ENCODE measurements at regions not wholly inside any gene's neighbourhood (a gene's known extent, or its start where the extent isn't known, plus 50 kb on each side); places are given as distances from the start of the nearest gene placed in this dataset.
A peak's percentile ranks its signal among the peaks of the same experiment; 100 is the strongest.
"Not testable (repeated sequence)": the region's sequence is repeated elsewhere in the genome, so short reads cannot be mapped to it uniquely, and the experiment has no call there.

DNA sequence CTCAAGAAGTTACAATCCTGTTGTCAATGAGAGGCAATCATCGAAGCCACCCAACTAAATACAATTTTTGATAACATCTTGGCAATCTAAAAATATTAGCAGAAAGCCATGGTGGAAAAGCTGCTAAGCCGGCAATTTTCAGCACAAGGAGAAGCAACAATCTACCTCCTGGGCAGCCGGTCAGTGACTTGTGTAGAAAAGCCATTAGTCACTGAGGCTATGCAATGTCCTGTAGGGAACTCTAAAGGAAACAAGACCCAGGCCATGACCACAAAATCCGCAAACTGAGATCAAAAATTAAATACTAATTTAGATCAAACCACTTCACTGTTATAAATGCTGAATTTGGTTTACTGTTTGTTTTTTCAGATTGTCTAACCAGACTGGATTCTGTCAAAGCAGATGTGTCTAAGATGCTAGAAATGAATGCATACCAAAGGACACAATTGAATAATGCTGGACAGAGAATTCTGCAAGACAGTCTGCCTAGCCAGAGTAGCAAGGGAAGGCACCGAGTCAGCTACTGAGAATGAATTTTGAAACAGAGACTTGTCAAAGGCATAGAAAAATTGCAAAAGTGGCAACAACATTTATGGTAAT lies 384.8 kb downstream of the PRELID2 start:
- peak; percentile 11 for DNase-seq (ENCODE audit: low read depth)

DNA sequence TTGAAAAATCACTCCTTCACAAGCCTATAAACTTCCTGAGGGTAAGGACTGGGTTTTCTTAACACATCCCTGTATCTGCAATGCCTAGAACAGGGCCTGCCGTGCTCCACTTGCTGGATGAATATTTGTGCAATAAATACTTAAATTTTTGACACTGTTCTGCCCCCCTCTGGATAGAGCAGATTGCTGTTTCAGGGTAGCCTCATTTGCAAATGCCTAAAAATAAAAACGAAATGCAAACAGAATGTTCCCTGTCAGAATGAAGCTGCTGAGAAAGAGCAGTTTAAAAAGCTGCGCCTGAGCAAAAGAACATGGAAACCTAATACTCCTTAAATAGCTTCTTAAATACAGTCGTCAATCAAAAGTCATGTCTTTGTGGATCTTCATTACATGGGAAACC lies 385.3 kb downstream of the PRELID2 start:
- no peak for DNase-seq (ENCODE audit: low read depth)

DNA sequence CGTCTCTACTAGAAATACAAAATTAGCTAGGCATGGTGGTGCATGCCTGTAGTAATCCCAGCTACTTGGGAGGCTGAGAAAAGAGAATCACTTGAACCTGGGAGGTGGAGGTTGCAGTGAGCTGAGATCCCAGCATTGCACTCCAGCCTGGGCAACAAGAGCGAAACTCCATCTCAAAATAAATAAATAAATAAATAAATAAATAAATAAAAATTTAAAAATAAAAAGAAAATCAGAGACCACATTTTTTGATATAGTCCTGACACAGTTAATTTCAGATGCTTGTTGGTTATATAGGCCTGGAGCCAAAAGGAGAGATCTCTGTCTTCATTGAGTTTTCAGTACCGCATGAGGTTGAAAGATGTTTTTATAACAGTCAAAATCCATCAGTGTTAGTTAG lies 388.3 kb downstream of the PRELID2 start:
- DNase-seq (ENCODE audit: low read depth): not testable (repeated sequence)

DNA sequence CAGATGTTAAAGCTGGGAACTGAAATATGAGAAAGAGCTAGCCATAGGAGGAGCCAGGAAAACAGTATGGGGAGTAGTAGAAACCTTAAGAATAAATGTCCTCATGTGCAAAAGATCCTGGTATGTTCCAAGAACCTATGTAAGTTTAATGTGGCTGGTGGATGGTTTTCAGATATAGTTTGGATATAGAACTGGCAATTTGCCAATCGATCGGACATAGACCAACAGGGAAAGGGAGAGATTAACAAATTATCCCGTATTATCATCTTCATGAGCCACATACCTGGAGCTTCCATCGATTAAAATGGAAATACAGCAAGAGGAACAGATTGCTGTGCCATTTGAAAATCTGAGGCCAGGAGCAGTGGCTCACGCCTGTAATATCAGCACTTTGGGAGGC lies 388.7 kb downstream of the PRELID2 start:
- DNase-seq (ENCODE audit: low read depth): no peak

DNA sequence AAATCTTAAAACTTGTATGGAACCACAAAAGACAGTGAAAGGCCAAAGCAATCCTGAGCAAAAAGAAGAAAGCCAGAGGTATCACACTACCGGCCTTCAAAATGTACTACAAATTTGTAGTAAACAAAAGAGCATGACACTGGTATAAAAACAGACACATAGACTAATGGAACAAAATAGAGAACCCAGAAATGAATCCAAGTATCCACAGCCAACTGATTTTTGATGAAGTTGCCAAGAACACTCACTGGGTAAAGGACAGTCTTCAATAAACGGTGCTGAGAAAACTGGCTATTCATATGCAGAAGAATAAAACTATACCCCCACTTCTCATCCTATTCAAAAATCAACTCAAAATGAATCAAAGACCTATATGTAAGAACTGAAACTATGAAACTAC lies 390.1 kb downstream of the PRELID2 start:
- DNase-seq (ENCODE audit: low read depth): no peak

DNA sequence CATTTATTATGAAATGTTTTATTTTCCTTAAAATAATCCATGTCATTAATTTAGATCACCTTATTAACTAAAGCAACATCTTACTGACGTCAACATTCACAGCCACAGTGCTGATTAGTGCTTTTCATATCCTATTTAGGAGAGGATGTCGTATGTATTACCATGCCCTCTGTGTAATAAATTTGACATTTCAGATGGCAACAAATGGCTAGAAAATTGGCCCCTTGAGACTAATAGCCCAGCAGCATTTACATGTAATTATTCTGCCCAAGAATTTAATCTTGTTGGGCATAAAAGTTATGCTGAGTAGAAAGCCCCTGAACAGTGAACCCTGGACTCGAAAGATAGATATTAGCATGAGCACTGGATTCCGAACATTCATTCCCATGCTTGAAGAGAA lies 391.2 kb downstream of the PRELID2 start:
- no peak for DNase-seq (ENCODE audit: low read depth)

DNA sequence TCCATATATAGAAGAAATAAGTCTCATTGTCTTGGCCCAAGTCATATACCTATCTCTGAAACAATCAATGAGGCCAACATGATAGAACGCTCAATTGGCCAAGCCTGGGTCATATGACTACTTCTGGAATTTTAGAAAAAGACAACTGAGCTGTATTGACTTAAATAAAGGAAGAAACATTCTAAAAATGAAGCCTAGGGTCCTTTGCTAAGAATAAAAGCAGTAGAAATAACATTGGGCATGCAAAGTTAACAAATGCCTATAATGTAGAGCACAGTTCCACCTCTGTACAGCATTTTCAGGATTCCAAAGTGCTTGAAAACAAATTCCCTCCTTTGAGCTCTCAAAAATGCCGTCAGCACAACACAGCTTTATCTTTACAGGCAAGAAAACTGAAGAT lies 391.8 kb downstream of the PRELID2 start:
- DNase-seq (ENCODE audit: low read depth): no peak

DNA sequence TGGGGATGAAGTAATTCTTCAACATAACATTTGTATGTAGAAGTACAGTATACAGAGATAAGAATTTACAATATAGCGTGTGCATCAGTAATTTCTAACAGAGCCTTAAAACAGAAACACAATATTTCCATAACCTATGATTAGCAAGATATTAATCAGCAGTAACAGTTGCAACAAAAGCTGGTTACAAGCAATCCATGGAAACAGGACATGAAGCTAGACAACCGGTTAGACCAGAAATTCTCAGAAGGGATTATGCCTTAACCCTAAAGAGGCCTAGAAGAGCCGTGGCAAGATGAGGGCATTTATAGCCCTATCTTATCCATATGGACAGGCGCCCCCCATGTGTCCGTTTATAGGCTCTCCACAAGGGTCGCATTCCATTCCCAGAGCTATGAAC lies 392.5 kb downstream of the PRELID2 start:
- DNase-seq (ENCODE audit: low read depth): not testable (repeated sequence)

DNA sequence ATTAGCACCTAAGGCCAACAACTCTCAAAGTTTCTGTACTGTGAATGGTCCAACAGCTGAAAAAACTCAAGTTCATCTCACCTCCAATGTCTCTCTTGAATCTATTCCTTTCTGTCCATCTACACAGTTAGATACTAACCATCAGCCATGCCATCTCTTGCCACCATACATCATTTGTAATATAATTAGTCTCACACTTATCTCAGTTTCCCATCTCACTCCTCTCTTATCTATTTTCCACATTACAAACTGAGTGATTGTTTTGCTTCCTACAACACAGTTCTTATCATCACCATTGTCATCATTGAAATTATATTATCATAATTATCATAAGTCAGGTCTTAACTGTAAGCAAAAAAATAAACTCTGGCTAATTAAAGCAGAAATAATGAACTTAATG lies 393.9 kb downstream of the PRELID2 start:
- no peak for DNase-seq (ENCODE audit: low read depth)

DNA sequence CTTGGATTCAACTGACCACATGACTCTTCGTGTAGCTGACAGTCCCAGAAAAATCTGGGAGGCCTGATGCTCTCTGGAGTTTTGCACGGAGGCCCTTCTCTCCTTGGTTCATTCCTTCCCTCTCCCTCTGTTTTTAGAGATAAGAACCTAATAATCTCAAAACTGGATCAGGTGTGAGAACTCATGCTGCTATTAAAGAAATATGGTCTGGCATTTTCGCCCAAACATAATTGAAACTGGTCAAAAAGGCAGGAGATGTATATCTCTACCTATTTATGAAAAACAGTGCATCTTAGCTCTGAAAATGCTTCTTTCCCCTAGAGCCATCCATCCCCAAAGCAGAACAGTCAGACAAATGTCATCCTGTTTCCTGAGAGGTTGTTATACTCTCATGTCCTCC lies 397.5 kb downstream of the PRELID2 start:
- no peak for DNase-seq (ENCODE audit: low read depth)

DNA sequence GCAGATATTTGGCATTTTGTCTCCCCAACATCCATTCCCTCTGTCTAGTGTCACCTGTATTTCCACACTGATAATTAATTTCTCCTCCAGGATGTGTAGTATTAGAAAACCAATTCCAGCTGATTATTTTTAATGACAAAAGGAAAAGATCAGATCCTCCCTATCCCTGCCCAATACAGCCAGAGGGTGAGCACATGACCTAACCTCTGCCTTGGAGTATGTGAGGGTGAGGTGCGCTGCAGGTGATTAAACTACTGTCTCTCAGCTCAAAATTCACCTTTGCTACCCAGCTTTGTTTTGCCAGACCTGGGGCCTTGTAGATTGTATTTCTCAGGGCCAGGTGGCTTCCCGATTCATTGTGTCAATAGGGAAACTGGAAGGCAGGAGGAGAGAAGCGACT lies 402.1 kb downstream of the PRELID2 start:
- no peak for DNase-seq (ENCODE audit: low read depth)

DNA sequence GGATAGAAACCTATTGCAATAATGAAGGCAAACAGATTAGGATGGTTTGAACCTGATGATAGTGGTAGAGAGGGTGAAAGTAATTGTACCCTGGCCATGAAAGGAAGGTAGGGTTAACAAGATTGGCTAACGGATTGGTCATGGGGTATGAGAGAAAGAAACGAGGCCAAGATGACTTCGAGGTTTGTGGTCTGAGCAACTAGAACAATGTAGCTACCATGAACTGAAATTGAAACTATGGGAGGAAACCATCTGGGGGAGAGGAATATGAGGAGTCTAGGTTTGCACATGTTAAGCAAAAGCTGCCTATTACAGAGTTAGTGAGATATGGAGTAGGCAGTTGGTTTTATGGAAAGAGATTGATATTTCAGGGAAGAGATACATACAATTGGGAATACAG lies 406.0 kb downstream of the PRELID2 start:
- peak; percentile 14 for DNase-seq (ENCODE audit: low read depth)

DNA sequence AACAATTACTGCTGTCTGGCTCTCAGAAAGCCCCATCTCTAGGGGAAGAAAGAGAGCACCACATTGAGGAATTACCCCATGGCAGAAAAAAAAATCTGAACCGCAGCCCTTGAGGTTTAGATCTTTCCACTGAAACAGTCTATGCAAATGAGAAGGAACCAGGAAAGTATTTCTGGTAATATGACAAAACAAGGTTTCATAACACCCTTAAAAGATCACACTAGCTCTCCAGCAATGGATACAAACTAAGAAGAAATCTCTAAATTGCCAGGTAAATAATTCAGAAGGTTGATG lies 427.1 kb downstream of the PRELID2 start:
- no peak for DNase-seq (ENCODE audit: low read depth)

DNA sequence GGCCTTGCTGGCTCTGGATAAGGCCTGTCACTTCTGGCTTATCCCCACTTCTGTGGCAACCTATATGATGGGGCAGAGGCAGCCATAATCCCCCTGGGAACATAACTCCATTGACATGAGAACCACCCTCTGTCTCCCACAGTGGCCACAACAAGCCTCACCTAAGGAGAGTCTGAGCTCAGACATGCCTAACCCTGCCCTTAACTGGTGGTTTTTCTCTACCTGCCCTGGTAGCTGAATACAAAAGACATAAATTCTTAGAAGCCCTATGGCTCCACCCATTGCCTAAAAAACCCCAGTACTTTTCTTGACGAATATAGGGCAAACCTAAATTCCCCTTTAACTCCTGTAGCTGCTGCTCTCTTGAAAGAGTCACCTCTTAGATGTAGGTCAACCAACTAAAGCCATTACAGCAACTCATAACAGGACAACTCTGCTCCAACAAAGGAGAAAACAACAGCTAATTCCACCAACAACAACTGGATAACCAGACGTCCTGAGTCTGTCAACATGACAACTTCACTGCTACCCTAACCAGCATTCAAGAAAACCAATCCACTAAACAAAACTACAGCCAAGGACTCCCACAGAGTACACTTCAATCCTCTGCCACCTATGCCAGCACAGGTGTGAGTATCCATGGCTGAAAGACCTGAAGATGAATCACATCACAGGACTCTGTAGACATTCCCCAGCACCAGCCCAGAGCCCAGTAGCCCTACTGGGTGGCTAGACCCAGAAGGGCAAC lies 427.7 kb downstream of the PRELID2 start:
- DNase-seq (ENCODE audit: low read depth): no peak

DNA sequence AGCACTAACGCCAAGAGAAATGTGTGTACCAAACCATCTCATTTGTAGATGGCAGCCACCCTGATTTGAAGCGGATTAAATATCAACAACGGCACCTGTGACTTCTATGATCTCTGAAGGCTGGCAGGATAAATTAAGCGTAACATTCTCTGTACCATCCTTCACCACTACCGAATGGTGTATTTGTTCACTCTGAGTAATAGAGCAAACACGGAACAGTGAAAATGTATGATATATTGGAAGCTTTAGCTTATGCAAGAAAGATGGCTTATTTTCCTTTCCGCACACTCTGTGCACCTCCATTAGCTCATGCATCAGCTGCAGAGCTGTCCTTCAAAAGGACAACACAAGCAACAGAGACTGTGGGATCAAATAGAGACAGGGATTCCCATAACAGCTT lies 431.1 kb downstream of the PRELID2 start:
- no peak for DNase-seq (ENCODE audit: low read depth)

DNA sequence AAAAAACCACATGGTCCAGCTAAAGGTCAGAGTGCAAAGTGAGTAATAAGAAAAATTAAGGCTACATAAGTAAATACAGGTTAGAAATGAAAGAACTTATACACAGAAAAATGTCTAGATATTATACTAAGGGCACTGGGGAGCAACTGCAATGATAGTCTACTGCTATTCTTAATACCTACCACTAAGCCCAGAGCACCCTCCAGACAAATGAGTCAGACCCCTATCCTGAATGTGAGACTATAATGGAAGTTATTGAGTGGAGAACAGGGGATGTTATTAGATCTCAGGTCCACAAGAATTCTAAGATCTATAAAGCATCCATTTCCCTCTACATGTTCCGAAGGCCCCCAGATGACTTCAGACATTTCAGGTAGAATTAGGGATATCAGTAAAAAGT lies 438.3 kb downstream of the PRELID2 start:
- peak; percentile 6 for DNase-seq (ENCODE audit: low read depth)

DNA sequence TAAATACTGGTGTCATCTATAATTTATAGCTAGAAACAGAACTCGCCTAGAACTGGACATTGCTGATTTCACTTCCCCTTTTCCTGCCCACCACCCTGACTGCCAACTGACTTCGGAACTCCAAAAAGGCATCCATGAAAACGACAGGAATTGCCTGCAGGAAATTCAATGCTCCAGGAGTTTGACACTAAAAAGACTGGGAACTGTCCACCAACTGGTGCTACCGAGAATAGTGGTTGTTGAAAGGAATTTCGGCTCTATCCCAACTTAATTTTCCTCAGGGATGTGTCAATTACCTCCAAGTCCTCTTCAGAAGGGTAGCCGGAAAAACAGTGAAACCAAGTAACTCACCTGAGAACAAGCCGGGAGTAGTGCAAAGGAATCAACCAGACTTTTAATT lies 440.0 kb downstream of the PRELID2 start:
- DNase-seq (ENCODE audit: low read depth): not testable (repeated sequence)

DNA sequence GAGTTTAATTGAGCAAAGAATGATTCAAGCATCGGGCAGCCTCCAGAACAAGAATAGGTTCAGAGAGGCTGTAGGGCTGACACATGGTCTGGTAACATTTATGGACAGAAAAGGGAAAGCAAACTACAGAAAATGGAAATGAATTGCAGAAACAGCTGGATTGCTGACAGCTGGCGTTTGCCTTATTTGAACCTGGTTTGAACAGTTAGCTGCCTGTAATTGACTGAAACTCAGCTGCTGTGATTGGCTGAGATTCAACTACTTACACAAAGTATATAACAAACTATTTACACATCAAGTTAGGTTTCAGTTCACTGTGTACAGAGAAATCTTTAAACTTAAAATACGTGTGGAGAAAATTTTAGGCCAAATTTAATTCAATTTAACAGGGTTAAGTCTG lies 441.7 kb downstream of the PRELID2 start:
- no peak for DNase-seq (ENCODE audit: low read depth)

DNA sequence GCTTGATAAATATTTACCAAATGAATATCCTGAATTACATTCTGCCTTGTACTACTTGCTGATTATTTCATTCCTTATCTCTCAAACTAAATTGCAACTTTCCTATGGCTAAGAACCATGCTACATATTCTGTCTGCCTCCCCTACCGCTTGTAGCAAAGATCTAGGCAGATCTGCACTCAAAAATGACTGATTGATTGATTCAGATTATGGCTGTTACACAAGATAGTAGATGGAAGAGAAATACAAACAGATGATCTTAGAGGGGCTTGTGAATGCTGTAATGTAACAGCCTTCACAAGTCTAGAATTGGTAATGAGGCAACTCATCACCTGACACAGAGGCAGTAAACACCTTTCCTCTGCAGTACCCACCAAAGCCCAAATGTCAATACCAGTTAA lies 446.1 kb downstream of the PRELID2 start:
- DNase-seq (ENCODE audit: low read depth): no peak

DNA sequence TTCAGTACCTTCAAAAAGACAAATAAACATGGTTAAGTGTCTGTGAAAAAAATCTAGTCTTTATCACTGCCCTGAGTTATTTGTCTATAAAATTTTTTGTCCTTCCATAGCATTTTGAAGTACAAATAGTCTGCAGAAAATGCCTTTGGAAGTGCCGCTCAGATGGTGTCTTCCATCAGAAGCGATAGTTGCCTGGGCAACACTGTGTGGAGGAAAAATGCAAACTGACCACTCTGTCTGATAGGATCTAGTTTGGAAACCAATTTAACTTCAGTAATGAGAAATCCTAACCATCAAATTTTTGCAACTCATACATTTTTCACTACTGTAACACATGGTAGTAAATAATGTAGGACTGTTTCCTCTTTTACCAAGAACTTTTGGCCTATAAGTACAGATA lies 449.9 kb downstream of the PRELID2 start:
- no peak for DNase-seq (ENCODE audit: low read depth)

DNA sequence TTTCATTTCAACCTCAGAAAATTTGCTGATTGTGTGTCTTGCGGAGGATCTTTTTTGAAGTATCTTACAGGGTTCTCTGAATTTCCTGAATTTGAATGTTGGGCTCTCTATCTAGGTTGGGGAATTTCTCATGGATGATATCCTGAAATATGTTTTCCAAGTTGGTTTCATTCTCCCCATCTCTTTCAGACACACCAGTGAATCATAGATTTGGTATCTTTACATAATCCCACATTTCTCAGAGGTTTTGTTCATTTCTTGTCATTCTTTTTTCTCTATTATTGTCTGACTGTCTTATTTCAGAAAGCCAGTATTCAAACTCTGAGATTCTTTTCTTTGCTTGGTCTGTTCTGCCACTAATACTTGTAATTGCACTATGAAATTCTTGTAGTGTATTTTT lies 456.9 kb downstream of the PRELID2 start:
- DNase-seq (ENCODE audit: low read depth): peak; percentile 39

DNA sequence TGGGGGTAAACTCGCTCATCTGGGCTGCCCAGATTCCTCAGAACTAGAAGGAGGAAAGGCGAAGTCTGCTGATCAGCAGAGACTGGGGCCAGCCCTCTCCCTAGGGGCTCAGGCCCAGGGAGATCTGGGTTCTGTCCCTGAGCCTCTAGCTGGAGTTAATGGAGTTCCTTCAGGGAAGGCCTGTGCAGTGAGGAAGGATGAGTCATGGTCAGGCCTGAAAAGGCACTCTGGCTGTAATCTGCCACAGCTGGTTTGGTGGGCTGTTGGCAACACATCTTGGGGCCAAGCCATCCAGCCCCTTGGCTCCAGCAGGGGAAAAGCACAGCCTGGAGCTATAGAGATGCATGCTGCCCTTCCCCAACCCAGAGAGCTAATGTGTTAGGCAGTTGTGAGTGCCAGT lies 459.6 kb downstream of the PRELID2 start:
- no peak for DNase-seq (ENCODE audit: low read depth)

DNA sequence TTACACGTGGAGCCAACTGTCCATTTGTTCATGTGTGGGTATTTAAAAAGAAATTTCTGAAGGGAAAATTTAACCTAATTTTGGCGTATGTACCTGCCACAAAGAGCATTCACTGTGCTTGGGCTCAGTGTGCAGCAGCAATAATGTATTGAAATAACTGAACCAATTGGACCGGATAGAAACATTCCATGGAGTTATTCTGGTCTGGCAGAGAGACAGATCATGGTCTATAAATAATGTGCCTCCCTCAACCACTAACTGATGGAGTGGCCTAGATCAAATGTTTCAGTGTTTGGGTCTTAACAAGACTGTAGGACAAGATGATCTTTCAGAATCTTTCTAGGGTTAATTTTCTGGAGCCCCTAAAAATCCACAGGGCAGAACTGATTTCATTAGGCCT lies 469.7 kb downstream of the PRELID2 start:
- DNase-seq (ENCODE audit: low read depth): no peak

DNA sequence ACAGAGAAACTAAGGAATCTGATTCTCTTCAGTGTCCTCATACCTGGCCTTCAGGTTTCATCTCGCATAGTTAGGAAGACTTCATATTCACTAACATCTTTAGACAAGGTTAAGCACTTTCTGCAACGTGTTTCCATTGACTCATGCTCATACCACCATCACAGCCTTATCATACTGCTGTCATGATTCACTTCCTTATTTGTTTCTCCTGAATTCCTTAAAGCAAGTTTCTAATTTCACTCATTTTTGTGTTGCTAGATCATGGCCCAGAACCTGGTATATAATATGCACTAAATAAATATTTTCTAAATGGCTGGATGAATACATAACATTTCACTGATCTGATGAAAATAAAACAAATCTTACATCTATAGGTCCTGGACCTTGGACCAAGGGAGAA lies 472.9 kb downstream of the PRELID2 start:
- DNase-seq (ENCODE audit: low read depth): peak; percentile 95

Measured in iris pigment epithelial cell (primary cell).